Right hindlimb (tissue), 1 donor: ENCODE measurements at regions not wholly inside any gene's neighbourhood (a gene's known extent, or its start where the extent isn't known, plus 50 kb on each side); places are given as distances from the start of the nearest gene placed in this dataset.

ENCODE experiments used
- DNase-seq: peaks from one replicate; pipeline ENCODE4 v3.0.0-alpha.2; 2018

GRCh38 chr1:98019747-98020146 is 98.9 kb upstream of the DPYD start:
- DNase-seq = no peak

- DNase-seq = no peak
Measured at GRCh38 chr1:98018074-98018473, 97.2 kb upstream of the DPYD start.

GRCh38 chr1:98017184-98017583 is 96.3 kb upstream of the DPYD start:
- DNase-seq = no peak

- no peak for DNase-seq
Measured at GRCh38 chr1:98008373-98008772, 87.5 kb upstream of the DPYD start.

DNA sequence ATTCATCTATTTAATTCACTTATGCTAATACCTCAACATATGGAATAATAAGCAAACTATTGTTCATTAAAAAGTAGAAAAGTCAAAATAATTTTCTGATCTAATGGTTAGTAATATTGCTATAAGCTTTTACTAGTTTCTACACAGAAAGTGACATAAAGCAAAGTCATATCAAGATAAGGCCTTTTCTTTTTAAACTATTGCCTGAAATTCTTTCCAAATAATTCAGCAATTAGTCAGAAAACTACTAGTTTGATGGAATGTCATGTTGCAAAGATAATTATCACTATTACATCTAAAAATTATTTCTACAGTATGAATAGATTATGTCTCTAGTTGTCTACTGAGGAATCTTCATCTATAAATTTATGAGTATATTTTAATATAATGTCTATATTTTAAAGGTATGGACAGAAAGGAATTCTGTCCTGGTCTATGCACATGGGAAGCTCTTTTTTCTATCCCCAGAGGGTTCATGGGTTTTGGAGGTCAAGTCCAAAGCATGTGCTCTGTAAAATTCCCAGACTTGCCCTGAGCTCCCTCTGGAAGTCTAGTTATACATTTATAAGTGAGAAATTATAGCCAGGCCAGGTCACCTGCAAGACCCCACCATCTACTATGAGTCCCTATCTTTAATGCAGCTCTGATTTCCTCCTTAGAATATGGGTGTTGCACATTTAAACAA is 84.6 kb upstream of the DPYD start:
- DNase-seq = no peak

DNA sequence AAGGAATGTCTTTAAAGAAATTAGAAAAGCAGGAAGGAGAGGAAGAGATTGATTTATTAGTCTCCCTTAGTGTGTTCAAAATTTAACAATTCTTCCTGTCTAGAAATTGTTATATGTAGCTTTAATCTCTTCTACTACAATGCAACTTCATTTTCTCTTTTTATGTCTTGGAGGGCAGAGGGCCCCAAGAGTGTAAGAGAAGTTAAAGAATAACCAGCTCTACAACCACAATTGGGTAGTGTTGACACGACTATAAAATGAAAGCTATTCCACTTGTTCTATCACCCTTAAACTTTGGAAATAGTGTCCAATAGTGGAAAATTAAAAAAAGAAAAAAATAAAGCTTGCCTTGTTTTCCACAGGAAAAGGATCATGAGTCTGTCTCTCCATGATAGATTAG is 82.6 kb upstream of the DPYD start:
- DNase-seq = no peak

DNA sequence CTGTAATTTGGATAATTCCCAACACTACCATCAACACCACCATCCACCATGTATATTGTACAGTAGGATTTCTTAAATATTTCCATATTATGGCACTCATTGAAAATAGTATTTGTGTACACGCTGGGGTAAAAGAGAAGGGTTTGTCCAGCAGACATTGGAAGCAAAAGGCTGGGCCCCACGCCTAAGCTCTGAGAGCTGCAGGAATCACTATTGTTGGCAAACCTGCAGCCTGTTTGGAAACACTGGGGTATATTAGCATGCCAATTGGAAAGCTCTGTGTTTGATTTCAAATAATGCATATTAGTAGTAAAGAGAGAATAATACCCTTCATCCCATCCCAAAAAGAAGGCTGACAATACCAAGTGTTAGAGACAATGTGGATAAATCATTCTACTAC is 81.5 kb upstream of the DPYD start:
- DNase-seq = no peak

DNA sequence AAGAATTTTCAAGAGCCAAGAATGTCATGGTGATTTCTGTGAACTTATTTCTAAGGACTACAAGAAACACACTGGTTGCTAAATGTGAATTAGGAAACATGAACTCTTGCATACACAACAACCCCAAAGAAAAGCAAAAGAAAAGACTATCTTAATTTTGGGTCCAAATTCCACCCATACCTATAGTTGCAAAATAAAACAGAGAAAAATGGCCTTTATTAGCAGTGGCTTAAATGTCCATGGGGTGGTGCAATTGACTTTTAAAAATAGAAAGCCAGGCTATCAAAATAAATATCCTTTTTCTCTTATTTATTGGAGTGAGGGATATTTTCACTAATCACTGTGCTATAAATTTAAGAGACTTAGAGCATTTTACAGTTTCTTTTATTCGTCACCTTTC is 80.9 kb upstream of the DPYD start:
- DNase-seq = no peak

GRCh38 chr1:97999320-97999719 is 78.5 kb upstream of the DPYD start:
- DNase-seq = no peak

GRCh38 chr1:97996880-97997279 is 76.0 kb upstream of the DPYD start:
- no peak for DNase-seq

DNA sequence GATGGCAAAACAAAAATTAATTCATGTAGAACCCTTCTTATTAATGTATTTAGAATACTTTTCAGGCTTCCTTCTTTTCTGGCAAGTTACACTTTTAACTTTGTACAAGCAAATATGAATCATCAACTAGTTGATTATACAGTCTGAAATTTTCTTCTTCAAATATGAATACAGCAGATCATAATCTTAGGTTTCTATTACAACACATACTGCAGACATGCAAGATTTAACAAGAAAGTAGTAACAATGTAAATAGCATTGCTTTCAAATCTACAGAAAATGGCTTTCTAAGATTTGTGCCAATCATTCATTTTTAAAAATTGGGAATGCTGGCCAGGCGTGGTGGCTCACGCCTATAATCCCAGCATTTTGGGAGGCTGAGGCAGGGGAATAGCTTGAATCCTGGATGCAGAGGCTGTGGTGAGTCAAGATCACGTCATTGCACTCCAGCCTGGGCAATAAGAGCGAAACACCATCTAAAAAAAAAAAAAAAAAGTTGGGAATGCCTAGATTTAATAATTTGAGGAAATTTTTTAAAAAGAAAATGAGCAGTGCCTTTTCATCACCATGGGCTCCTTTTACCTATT is 68.4 kb upstream of the DPYD start:
- no peak for DNase-seq

DNA sequence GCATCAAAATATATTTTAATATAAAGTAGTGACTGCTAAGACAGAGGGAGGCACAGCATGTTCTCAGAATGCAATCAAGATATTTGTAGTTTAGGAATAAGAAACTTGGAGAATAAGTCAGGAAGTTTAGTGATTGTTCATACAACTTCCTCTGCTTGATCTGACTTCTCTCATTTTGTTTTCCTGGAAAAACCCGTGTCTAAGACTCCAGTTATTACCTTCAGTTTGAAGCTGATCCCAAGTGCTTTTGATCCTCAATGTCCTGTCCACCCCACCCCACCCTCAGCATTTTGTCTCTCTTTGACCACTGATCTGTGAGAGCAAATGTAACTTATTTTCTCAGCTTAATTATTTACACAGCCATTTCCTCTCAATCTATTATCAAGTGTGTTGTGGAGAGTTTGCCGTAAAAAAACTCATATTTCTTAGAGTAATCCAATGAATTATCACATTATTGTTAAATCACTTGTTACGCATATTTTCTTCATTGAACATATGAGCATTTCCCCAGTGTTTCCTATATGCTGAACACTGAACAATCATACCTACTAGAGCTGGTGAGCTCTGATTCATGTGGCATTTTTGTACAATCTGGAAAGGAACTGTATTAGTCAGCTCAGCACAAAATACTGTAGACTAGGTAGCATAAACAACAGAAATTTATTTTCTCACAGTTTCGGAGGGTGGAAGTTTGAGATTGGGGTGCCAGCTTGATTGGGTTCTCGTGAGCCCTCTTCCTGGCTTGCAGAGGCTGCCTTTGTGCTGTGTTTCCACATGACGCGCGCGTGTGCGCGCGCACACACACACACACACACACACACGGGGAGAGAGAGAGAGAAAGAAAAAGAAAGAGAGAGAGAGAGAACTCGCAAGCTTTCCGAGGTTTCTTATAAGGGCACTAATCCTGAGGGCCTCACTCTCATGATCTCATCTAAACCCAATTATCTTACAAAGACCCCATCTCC is 65.5 kb upstream of the DPYD start:
- DNase-seq = no peak

GRCh38 chr1:97983126-97983525 is 62.3 kb upstream of the DPYD start:
- DNase-seq = no peak

DNA sequence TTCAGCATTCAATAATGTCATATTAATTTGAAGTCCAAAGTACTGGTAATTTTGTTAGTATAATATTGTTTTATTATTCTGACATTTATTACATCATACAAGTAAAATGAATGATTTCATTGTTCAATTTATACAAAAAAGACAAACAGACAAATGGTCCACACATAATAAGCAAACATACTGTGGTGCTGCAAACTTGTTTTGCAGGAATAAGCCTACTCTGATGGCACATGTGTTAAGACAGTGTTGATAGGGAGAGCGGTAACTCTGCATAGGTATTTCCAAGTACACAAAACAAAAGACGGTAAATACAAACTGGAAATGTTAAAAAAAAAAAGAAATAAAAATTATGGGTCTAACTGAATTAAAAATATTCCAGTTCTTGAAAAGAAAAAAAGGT is 59.7 kb upstream of the DPYD start:
- no peak for DNase-seq

- DNase-seq = no peak
Measured at GRCh38 chr1:97976801-97977200, 56.0 kb upstream of the DPYD start.
